ENCODE measurements at regions not wholly inside any gene's neighbourhood (a gene's known extent, or its start where the extent isn't known, plus 50 kb on each side); places are given as distances from the start of the nearest gene placed in this dataset.

DNA sequence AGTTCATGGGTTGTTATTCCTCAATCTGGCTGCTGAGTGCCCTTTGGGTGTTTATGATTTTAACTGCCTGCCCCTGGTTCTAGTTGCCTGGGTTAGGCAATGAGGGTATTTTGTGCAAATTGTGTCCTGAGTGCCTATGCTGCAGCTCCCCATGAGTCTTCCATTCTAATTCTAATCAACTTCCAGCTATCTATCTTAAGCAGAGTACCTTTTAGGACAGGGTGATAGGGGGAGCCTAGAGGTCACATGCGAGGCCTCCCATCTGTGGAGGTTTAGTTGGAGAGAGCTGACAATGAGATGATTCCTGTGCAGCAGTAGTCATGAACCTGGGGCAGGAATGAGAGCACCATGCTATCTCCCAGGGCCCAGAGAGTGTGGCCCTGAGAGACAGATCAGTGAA lies 225.9 kb upstream of the PLEKHG7 start:
- POLR2A ChIA-PET: no interaction called here
- Histone ChIP-seq H3K4me2 (ENCODE audit: low read length) (no peak overlapping the region), H3K27me3 (ENCODE audit: insufficient read depth, low read length) (no peaks in the 10 kb centered on the region), H3K4me3 (replicated peaks in 1 of 2; ENCODE audit: low read depth in 1 of 2, low read length in 2 of 2) (no peak overlapping the region), H3K9ac (ENCODE audit: low read length) (no peak overlapping the region), H4K20me1 (ENCODE audit: insufficient read depth) (no peaks in the 10 kb centered on the region), H3K9me3 (ENCODE audit: control insufficient read depth in 1 of 2, insufficient read depth in 1 of 2, low read depth in 1 of 2, low read length in 2 of 2) (no peaks in the 10 kb centered on the region), H3K27ac (ENCODE audit: low read depth, low read length) (no peak overlapping the region), H3K36me3 (ENCODE audit: control insufficient read depth in 1 of 2, insufficient read depth in 2 of 2, low read length in 2 of 2) (no peaks in the 10 kb centered on the region), H3K79me2 (ENCODE audit: insufficient read depth, low read length) (no peaks in the 10 kb centered on the region), H3K4me1 (ENCODE audit: control insufficient read depth in 1 of 2, insufficient read depth in 2 of 2, low read length in 2 of 2) (no peaks in the 10 kb centered on the region), H2AFZ (ENCODE audit: low read depth, low read length, poor library complexity, severe bottlenecking) (no peak overlapping the region), H3K9me2 (ENCODE audit: insufficient read depth) (no peaks in the 10 kb centered on the region)
- intact Hi-C loops (cut with micrococcal nuclease): no loop called here
- RAD21 ChIA-PET (ENCODE audit: low non-redundant PET in 1 of 2, low total read pairs in 2 of 2, uncharacterized antibody in 2 of 2, unreplicated experiment in 2 of 2): no interaction called here
- CTCF ChIA-PET: no interaction called here
- no TSS peak for BruUV-seq (replicated peaks)
- ATAC-seq (no peak), DNase-seq (ENCODE audit: low read depth, low spot score) (no peak)
- no peak for TF ChIP-seq EZH2phosphoT487 (IDR thresholded peaks at IDR 0.05; ENCODE audit: borderline replicate concordance)
- TF ChIP-seq JUND (IDR thresholded peaks at IDR 0.05): no peak
- no peak for TF ChIP-seq CBX3 (IDR thresholded peaks at IDR 0.05; ENCODE audit: low read depth)
- TF ChIP-seq, protein P1, sequence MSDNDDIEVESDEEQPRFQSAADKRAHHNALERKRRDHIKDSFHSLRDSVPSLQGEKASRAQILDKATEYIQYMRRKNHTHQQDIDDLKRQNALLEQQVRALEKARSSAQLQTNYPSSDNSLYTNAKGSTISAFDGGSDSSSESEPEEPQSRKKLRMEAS (IDR thresholded peaks at IDR 0.05): no peak
- TF ChIP-seq RAD21 (IDR thresholded peaks at IDR 0.05; ENCODE audit: low read depth): no peak
- TF ChIP-seq YY1 (IDR thresholded peaks at IDR 0.05; ENCODE audit: extremely low read depth, insufficient replicate concordance, low read depth, low read length): no peak
- no peak for TF ChIP-seq SP1 (IDR thresholded peaks at IDR 0.05; ENCODE audit: low read depth)
- TF ChIP-seq, protein P2, sequence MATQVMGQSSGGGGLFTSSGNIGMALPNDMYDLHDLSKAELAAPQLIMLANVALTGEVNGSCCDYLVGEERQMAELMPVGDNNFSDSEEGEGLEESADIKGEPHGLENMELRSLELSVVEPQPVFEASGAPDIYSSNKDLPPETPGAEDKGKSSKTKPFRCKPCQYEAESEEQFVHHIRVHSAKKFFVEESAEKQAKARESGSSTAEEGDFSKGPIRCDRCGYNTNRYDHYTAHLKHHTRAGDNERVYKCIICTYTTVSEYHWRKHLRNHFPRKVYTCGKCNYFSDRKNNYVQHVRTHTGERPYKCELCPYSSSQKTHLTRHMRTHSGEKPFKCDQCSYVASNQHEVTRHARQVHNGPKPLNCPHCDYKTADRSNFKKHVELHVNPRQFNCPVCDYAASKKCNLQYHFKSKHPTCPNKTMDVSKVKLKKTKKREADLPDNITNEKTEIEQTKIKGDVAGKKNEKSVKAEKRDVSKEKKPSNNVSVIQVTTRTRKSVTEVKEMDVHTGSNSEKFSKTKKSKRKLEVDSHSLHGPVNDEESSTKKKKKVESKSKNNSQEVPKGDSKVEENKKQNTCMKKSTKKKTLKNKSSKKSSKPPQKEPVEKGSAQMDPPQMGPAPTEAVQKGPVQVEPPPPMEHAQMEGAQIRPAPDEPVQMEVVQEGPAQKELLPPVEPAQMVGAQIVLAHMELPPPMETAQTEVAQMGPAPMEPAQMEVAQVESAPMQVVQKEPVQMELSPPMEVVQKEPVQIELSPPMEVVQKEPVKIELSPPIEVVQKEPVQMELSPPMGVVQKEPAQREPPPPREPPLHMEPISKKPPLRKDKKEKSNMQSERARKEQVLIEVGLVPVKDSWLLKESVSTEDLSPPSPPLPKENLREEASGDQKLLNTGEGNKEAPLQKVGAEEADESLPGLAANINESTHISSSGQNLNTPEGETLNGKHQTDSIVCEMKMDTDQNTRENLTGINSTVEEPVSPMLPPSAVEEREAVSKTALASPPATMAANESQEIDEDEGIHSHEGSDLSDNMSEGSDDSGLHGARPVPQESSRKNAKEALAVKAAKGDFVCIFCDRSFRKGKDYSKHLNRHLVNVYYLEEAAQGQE (IDR thresholded peaks at IDR 0.05; ENCODE audit: low read depth): no peak
- no peak for TF ChIP-seq ZFX (IDR thresholded peaks at IDR 0.05)
- no peak for TF ChIP-seq SIN3A (IDR thresholded peaks at IDR 0.05; ENCODE audit: low read depth)
- TF ChIP-seq, protein P3, sequence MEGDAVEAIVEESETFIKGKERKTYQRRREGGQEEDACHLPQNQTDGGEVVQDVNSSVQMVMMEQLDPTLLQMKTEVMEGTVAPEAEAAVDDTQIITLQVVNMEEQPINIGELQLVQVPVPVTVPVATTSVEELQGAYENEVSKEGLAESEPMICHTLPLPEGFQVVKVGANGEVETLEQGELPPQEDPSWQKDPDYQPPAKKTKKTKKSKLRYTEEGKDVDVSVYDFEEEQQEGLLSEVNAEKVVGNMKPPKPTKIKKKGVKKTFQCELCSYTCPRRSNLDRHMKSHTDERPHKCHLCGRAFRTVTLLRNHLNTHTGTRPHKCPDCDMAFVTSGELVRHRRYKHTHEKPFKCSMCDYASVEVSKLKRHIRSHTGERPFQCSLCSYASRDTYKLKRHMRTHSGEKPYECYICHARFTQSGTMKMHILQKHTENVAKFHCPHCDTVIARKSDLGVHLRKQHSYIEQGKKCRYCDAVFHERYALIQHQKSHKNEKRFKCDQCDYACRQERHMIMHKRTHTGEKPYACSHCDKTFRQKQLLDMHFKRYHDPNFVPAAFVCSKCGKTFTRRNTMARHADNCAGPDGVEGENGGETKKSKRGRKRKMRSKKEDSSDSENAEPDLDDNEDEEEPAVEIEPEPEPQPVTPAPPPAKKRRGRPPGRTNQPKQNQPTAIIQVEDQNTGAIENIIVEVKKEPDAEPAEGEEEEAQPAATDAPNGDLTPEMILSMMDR (IDR thresholded peaks at IDR 0.05 in 2 of 3, conservative IDR thresholded peaks at IDR 0.05 in 1 of 3; ENCODE audit: borderline replicate concordance in 1 of 3, insufficient read depth in 1 of 3, low read depth in 2 of 3, low read length in 2 of 3): no peak
- TF ChIP-seq ELF1 (IDR thresholded peaks at IDR 0.05; ENCODE audit: borderline replicate concordance, low read depth): no peak
- no peak for TF ChIP-seq SRF (IDR thresholded peaks at IDR 0.05; ENCODE audit: low read depth)
- TF ChIP-seq TCF7L2 (IDR thresholded peaks at IDR 0.05; ENCODE audit: borderline replicate concordance, extremely low read depth, insufficient read depth, insufficient read length): no peak

All from HCT116 (cell line).